HTR-8/SVneo (cell line): ENCODE measurements at regions not wholly inside any gene's neighbourhood (a gene's known extent, or its start where the extent isn't known, plus 50 kb on each side); places are given as distances from the start of the nearest gene placed in this dataset.
"Not testable (repeated sequence)": the region's sequence is repeated elsewhere in the genome, so short reads cannot be mapped to it uniquely, and the experiment has no call there.

Experiments used
- DNase-seq: peaks from one replicate; pipeline ENCODE4 v3.0.0; 2011; ENCODE audit warnings: low spot score, mixed read lengths; ENCODE audit not compliant: insufficient read length
- FAIRE-seq: peaks from 2 replicates; lab custom pipeline; 2011; peaks lifted over from hg19 to GRCh38; lab: Jason Lieb, UNC

- FAIRE-seq (no peak), DNase-seq (no peak)
Measured at GRCh38 chr2:137873536-137874244, 90.6 kb upstream of the HNMT start.

- DNase-seq, result no peak
- FAIRE-seq, result no peak
Measured at GRCh38 chr2:137879121-137879520, 85.2 kb upstream of the HNMT start.

- no peak for FAIRE-seq
Measured at GRCh38 chr2:137881711-137882110, 82.6 kb upstream of the HNMT start.

GRCh38 chr2:137886083-137886831 lies 78.0 kb upstream of the HNMT start:
- FAIRE-seq, result no peak
- DNase-seq, result no peak

More at GRCh38 chr2:137881711-137882110, 82.6 kb upstream of the HNMT start:
- no peak for DNase-seq

GRCh38 chr2:137888845-137889244 lies 75.4 kb upstream of the HNMT start:
- FAIRE-seq (no peak), DNase-seq (peak; percentile 14)

GRCh38 chr2:137892739-137893138 lies 71.5 kb upstream of the HNMT start:
- no peak for FAIRE-seq

GRCh38 chr2:137893145-137893544 lies 71.1 kb upstream of the HNMT start:
- FAIRE-seq (no peak), DNase-seq (no peak)

More at GRCh38 chr2:137892739-137893138, 71.5 kb upstream of the HNMT start:
- DNase-seq, result no peak

GRCh38 chr2:137896467-137896866 lies 67.8 kb upstream of the HNMT start:
- FAIRE-seq, result no peak

GRCh38 chr2:137897082-137897481 lies 67.2 kb upstream of the HNMT start:
- no peak for FAIRE-seq
- no peak for DNase-seq

More at GRCh38 chr2:137896467-137896866, 67.8 kb upstream of the HNMT start:
- DNase-seq, result no peak

- DNase-seq (no peak), FAIRE-seq (no peak)
Measured at GRCh38 chr2:137900421-137901141, 63.7 kb upstream of the HNMT start.

GRCh38 chr2:137910641-137911040 lies 53.6 kb upstream of the HNMT start:
- no peak for DNase-seq

GRCh38 chr2:137912371-137912770 lies 51.9 kb upstream of the HNMT start:
- DNase-seq, result no peak
- no peak for FAIRE-seq

More at GRCh38 chr2:137910641-137911040, 53.6 kb upstream of the HNMT start:
- no peak for FAIRE-seq

- FAIRE-seq, result no peak
- DNase-seq, result no peak
Measured at GRCh38 chr2:137913169-137913568, 51.1 kb upstream of the HNMT start.

- FAIRE-seq, DNase-seq: not testable (repeated sequence)
Measured at GRCh38 chr2:137913648-137914047, 50.6 kb upstream of the HNMT start.
